ENCODE measurements at regions not wholly inside any gene's neighbourhood (a gene's known extent, or its start where the extent isn't known, plus 50 kb on each side); places are given as distances from the start of the nearest gene placed in this dataset.

- H3K9ac ChIP-seq (replicated peaks in 1 of 4; ENCODE audit: extremely low read depth in 1 of 4, low read depth in 3 of 4, low read length in 3 of 4): no peak overlapping the region
- H3K79me2 ChIP-seq (ENCODE audit: control insufficient read depth in 1 of 2, insufficient read depth in 2 of 2, low read length in 2 of 2): no peaks in the 10 kb centered on the region
- DNase-seq (ENCODE audit: low read depth in 1 of 2, low spot score in 2 of 2): no peak
- H3K18ac ChIP-seq (ENCODE audit: extremely low read depth, low read length): no peak overlapping the region
- H2BK15ac ChIP-seq (ENCODE audit: low read length): no peak overlapping the region
- H4K5ac ChIP-seq (ENCODE audit: insufficient read length, low read depth, low read length): no peak overlapping the region
- H2AK5ac ChIP-seq (ENCODE audit: low read depth, low read length): no peak overlapping the region
- ChIA-PET CTCF (ENCODE audit: partially characterized antibody) (interaction anchor here (1.1 to 5.1 kb wide), 5 partner anchors 105 to 381 kb away, joined by 3 to 28 read pairs (median 5); no protein-coding TSS in a partner anchor), POLR2A (ENCODE audit: partially characterized antibody) (no interaction called here)
- no peak overlapping the region for H3K4me3 ChIP-seq (ENCODE audit: extremely low read depth in 1 of 4, insufficient read depth in 2 of 4, low read depth in 3 of 4, low read length in 4 of 4)
- H3K4me1 ChIP-seq (replicated peaks in 1 of 4; ENCODE audit: control insufficient read depth in 3 of 4, insufficient read depth in 4 of 4, low read length in 3 of 4): peaks cover 0 to 10% (median 3%) of the 10 kb centered on the region in 4 experiments; a peak in 2 of 7 replicates
- no peak overlapping the region for H2AFZ ChIP-seq (ENCODE audit: low read length)
- H2BK20ac ChIP-seq (ENCODE audit: low read length): no peak overlapping the region
- no peak overlapping the region for H4K91ac ChIP-seq (replicated peaks; ENCODE audit: insufficient read length, low read length)
- H3K27ac ChIP-seq (ENCODE audit: low read depth, low read length): no peak overlapping the region
- WGBS, 2 experiments (ENCODE audit: extremely low coverage in 1 of 2, insufficient coverage in 1 of 2, insufficient read length in 1 of 2, insufficient replicate concordance in 2 of 2, low coverage in 1 of 2, low lambda C conversion rate in 2 of 2, missing lambda C conversion rate in 1 of 2): 90% methylated on average over 4 of the region's 4 CpGs; no CpG with 5 or more reads in 1 of the 2 experiments
- no peak overlapping the region for H2BK120ac ChIP-seq (replicated peaks; ENCODE audit: low read depth, low read length)
- no peaks in the 10 kb centered on the region for H3K23me2 ChIP-seq (ENCODE audit: low read depth, low read length)
- FAIRE-seq: no peak
- H3K36me3 ChIP-seq (ENCODE audit: control insufficient read depth in 2 of 4, insufficient read depth in 4 of 4, low read length in 3 of 4): no peaks in the 10 kb centered on the region
- H3K9me3 ChIP-seq (ENCODE audit: insufficient read depth in 2 of 2, low read depth in 1 of 2, low read length in 1 of 2): no peaks in the 10 kb centered on the region
- no peaks in the 10 kb centered on the region for H3K79me1 ChIP-seq (ENCODE audit: low read depth, low read length)
- H4K20me1 ChIP-seq (replicated peaks in 1 of 2; ENCODE audit: control insufficient read depth in 1 of 2, insufficient read depth in 2 of 2, low read length in 2 of 2): no peaks in the 10 kb centered on the region
- H4K8ac ChIP-seq (ENCODE audit: extremely low read depth, insufficient read depth, low read length): no peak overlapping the region
- H3K23ac ChIP-seq (ENCODE audit: insufficient read length): no peak overlapping the region
- TF ChIP-seq GABPA (IDR thresholded peaks at IDR 0.05; ENCODE audit: borderline replicate concordance, insufficient read depth, low read length) (no peak), JUN (IDR thresholded peaks at IDR 0.05; ENCODE audit: low read depth, low read length) (no peak), TAF7 (optimal IDR thresholded peaks at IDR 0.05; ENCODE audit: borderline replicate concordance, low read depth, low read length) (no peak), JUND (IDR thresholded peaks at IDR 0.05; ENCODE audit: low read length) (no peak), GTF2F1 (IDR thresholded peaks at IDR 0.05; ENCODE audit: borderline replicate concordance, low read depth, low read length) (no peak), SUZ12 (IDR thresholded peaks at IDR 0.05; ENCODE audit: low read length) (no peak)
- H3K27me3 ChIP-seq (replicated peaks in 1 of 4; ENCODE audit: control insufficient read depth in 3 of 4, extremely low read depth in 1 of 4, insufficient read depth in 3 of 4, low read length in 3 of 4): peaks cover 0 to 2% (median 0%) of the 10 kb centered on the region in 4 experiments; a peak in 1 of 7 replicates
- no peak overlapping the region for H2BK5ac ChIP-seq (ENCODE audit: low read depth, low read length)
- H3K14ac ChIP-seq (ENCODE audit: insufficient read length): no peak overlapping the region
- no peak overlapping the region for H3K4ac ChIP-seq (replicated peaks; ENCODE audit: insufficient read length, low read depth, low read length)
- no peak overlapping the region for H3K56ac ChIP-seq (replicated peaks; ENCODE audit: insufficient read length, low read depth, low read length)
- H2BK12ac ChIP-seq (ENCODE audit: low read depth, low read length): no peak overlapping the region
- H3K4me2 ChIP-seq (ENCODE audit: insufficient read depth in 1 of 2, low read depth in 2 of 2, low read length in 2 of 2): no peak overlapping the region
Observed at GRCh38 chr2:158009399-158009798, 92.3 kb upstream of the UPP2 start.

All from H1 (cell line).